ENCODE measurements at regions not wholly inside any gene's neighbourhood (a gene's known extent, or its start where the extent isn't known, plus 50 kb on each side); places are given as distances from the start of the nearest gene placed in this dataset.

DNA sequence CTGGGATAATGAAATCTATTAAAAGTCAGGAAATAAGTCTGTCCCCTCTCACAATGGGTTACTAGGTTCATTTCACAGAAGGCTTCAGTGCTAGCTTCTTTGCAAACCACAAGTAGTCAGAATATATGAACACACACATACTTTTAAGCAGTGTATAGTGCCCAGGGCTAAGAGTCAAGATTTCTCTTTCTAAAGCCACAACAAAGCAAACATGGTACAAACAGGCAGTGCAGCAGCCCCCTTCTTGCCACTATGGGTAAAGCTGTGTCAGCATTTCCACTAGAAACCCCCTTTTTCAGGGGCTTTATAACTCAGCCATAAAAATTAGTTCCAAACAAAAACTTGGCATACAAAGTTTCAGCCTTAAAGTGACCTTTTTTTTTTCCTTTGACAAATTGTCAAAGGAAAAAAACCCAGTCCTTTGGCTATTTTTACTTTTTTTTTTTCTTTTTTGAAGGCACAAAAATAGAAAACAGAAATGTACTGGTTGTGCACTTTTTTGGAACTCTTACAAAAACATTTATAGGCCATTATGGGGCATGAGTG lies 315.4 kb downstream of the LMO4 start:
- Mint-ChIP-seq H3K4me3 (ENCODE audit: unreplicated experiment) (no peak overlapping the region), H3K27me3 (ENCODE audit: low read depth, unreplicated experiment) (peaks cover 1% of the 10 kb centered on the region), H3K4me1 (ENCODE audit: low read depth, unreplicated experiment) (peaks cover 27% of the 10 kb centered on the region), H3K27ac (ENCODE audit: unreplicated experiment) (peak overlapping the region; percentile 38), H3K9me3 (ENCODE audit: unreplicated experiment) (peaks cover 4% of the 10 kb centered on the region), H3K36me3 (ENCODE audit: low read depth, unreplicated experiment) (no peaks in the 10 kb centered on the region)
- H3K27ac ChIP-seq (ENCODE audit: low read depth, low read length) = no peak overlapping the region
- H3K4me3 ChIP-seq (ENCODE audit: insufficient read depth, low read depth, low read length) = no peak overlapping the region
- no peaks in the 10 kb centered on the region for H4K20me1 ChIP-seq (ENCODE audit: insufficient read depth, low read length)
- no peak overlapping the region for H3K9ac ChIP-seq (ENCODE audit: low read length)
- TF ChIP-seq CTCF (IDR thresholded peaks at IDR 0.05; ENCODE audit: insufficient read depth, low read depth, low read length) (no peak), EZH2 (IDR thresholded peaks at IDR 0.05; ENCODE audit: insufficient read depth, low read length) (no peak)
- H2AFZ ChIP-seq (ENCODE audit: low read depth, low read length) = no peak overlapping the region
- peak overlapping the region; percentile 56 for H3K4me2 ChIP-seq (ENCODE audit: low read length)
- H3K36me3 ChIP-seq (ENCODE audit: insufficient read depth, low read length) = no peaks in the 10 kb centered on the region
- H3K9me3 ChIP-seq (ENCODE audit: insufficient read depth, low read depth, low read length) = no peaks in the 10 kb centered on the region
- DNase-seq (ENCODE audit: low read depth) (peak; percentile 37), FAIRE-seq (no peak)
- no peaks in the 10 kb centered on the region for H3K27me3 ChIP-seq (ENCODE audit: insufficient read depth, low read length)
- H3K79me2 ChIP-seq (ENCODE audit: insufficient read depth, low read length) = no peaks in the 10 kb centered on the region
- peaks cover 17% of the 10 kb centered on the region for H3K4me1 ChIP-seq (ENCODE audit: insufficient read depth, low read length)

DNA sequence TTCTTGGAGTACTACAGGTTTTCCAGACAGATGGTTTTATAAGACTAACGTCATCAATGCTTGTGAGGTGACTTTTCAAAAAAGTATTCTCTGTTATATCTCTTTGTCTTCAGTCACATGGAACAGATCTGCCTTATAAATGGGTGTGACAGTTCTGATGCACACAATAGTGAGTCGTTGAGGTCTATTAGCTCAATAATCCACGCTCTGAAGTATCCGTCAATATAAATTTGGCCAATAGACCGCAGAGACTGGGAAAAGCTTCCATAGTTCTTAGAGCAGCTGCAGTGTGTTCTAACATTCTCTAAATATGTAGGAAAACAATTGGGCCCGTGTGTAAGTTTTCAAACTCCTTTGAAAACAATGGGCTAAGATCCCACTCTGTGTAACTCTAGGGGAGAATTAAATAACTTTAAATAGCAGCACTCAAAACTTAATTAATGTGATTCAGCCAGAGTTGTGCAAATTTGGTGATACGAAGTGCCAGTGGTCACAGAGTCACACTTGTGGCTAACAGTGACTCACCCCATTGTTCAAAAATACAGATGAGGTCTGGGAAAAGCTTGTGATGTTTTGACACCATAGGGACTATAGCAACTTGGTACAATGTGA lies 316.0 kb downstream of the LMO4 start:
- no peak for TF ChIP-seq CTCF (IDR thresholded peaks at IDR 0.05; ENCODE audit: insufficient read depth, low read depth, low read length)
- TF ChIP-seq EZH2 (IDR thresholded peaks at IDR 0.05; ENCODE audit: insufficient read depth, low read length) = no peak
- no peaks in the 10 kb centered on the region for H3K79me2 ChIP-seq (ENCODE audit: insufficient read depth, low read length)
- H3K27me3 Mint-ChIP-seq (ENCODE audit: low read depth, unreplicated experiment) = peaks cover 1% of the 10 kb centered on the region
- DNase-seq (ENCODE audit: low read depth) (peak; percentile 86), FAIRE-seq (peak; percentile 63)
- H4K20me1 ChIP-seq (ENCODE audit: insufficient read depth, low read length) = no peaks in the 10 kb centered on the region
- peak overlapping the region; percentile 56 for H3K4me2 ChIP-seq (ENCODE audit: low read length)
- H3K9me3 ChIP-seq (ENCODE audit: insufficient read depth, low read depth, low read length) = no peaks in the 10 kb centered on the region
- peak overlapping the region; percentile 30 for H2AFZ ChIP-seq (ENCODE audit: low read depth, low read length)
- H3K27me3 ChIP-seq (ENCODE audit: insufficient read depth, low read length) = no peaks in the 10 kb centered on the region
- H3K4me3 ChIP-seq (ENCODE audit: insufficient read depth, low read depth, low read length) = no peak overlapping the region
- H3K9me3 Mint-ChIP-seq (ENCODE audit: unreplicated experiment) = peaks cover 4% of the 10 kb centered on the region
- peak overlapping the region; percentile 38 for H3K27ac Mint-ChIP-seq (ENCODE audit: unreplicated experiment)
- H3K4me1 ChIP-seq (ENCODE audit: insufficient read depth, low read length) = peaks cover 17% of the 10 kb centered on the region
- H3K36me3 ChIP-seq (ENCODE audit: insufficient read depth, low read length) = no peaks in the 10 kb centered on the region
- no peak overlapping the region for H3K9ac ChIP-seq (ENCODE audit: low read length)
- H3K27ac ChIP-seq (ENCODE audit: low read depth, low read length) = peak overlapping the region; percentile 58
- H3K4me1 Mint-ChIP-seq (ENCODE audit: low read depth, unreplicated experiment) = peaks cover 27% of the 10 kb centered on the region
- H3K36me3 Mint-ChIP-seq (ENCODE audit: low read depth, unreplicated experiment) = no peaks in the 10 kb centered on the region
- H3K4me3 Mint-ChIP-seq (ENCODE audit: unreplicated experiment) = no peak overlapping the region
